H7 (cell line): ENCODE measurements at regions not wholly inside any gene's neighbourhood (a gene's known extent, or its start where the extent isn't known, plus 50 kb on each side); places are given as distances from the start of the nearest gene placed in this dataset.

Experiments
- DNase-seq: peaks from one replicate; pipeline ENCODE4 v3.0.0; 2012
- H3K27me3 ChIP-seq: 2 replicates; pipeline ENCODE4 v1.6.0; 2011; ENCODE audit warnings: mild to moderate bottlenecking, low read length; ENCODE audit not compliant: control insufficient read depth, insufficient read depth
- H3K36me3 ChIP-seq: replicated peaks from 2 replicates; pipeline ENCODE4 v1.5.1; 2011; ENCODE audit warnings: low read length; ENCODE audit not compliant: control insufficient read depth, insufficient read depth
- H3K4me3 ChIP-seq: 2 replicates; pipeline ENCODE4 v1.5.1; 2011; ENCODE audit warnings: low read depth, mild to moderate bottlenecking, control low read depth, low read length, moderate library complexity; ENCODE audit not compliant: insufficient read depth

DNA sequence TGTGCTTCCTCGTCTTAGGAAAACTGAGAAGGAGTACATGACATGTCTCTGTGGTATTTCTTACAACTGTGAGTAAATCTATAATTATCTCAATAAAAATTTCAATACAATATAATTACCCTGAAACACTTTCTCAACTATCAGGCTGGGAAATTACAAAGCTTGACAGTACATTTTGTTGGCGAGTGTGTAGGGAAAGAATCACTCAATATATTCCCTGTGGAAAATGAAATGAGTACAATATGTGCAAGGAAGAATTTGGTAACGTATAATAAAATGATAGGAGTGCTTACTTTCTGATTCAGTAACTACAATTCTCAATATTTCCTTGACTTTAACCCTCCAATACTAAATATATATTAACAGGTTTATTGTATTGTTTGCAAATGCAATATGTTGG, 818.2 kb upstream of the CADM2 start:
- H3K27me3 ChIP-seq: no peaks in the 10 kb centered on the region
- DNase-seq: no peak
- no peak overlapping the region for H3K4me3 ChIP-seq
- H3K36me3 ChIP-seq: no peaks in the 10 kb centered on the region

- H3K27me3 ChIP-seq: no peaks in the 10 kb centered on the region
- DNase-seq: no peak
- no peaks in the 10 kb centered on the region for H3K36me3 ChIP-seq
- no peak overlapping the region for H3K4me3 ChIP-seq
Measured at GRCh38 chr3:84141571-84141970, 817.2 kb upstream of the CADM2 start.

- no peaks in the 10 kb centered on the region for H3K36me3 ChIP-seq
- no peak overlapping the region for H3K4me3 ChIP-seq
- no peak for DNase-seq
- H3K27me3 ChIP-seq: no peaks in the 10 kb centered on the region
Measured at GRCh38 chr3:84165328-84165727, 793.5 kb upstream of the CADM2 start.

DNA sequence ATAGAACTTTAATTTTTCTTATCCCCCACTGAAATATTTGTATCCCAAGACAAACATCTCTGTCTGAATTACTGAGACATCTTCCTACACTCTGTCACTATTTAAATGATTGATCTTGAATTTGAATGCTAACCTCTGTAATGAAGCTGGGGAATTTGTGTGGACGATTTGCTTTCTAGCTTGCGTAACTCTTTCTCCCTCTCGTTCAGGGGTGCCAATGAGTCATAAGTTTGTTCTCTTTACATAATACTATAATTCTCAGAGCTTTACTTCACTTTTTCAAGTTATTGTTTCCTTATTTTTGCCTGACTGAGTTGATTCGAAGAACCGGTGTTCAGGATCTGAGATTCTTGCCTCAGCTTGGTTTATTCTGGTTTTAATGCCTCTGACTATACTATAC, 783.3 kb upstream of the CADM2 start:
- no peak for DNase-seq
- H3K4me3 ChIP-seq: no peak overlapping the region
- no peaks in the 10 kb centered on the region for H3K36me3 ChIP-seq
- no peaks in the 10 kb centered on the region for H3K27me3 ChIP-seq

DNA sequence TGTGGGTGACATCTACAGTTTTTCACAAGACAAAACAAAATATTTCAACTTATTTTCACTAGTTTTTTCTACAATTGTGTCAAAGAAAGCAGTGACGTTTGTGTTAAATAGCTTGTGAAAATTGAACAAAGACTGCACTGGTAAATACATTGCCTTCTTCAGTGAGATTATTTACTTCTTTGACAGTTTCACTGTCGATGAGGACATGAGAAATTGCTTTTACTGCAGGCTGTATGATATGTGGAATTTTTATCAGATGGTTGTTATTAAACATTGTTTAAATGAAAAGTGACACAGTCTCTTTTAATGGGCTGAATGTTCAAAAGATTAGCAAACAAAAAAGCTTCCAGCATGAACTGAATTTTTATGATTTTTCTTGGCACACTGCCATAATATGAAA, 773.9 kb upstream of the CADM2 start:
- DNase-seq: no peak
- Histone ChIP-seq H3K27me3 (no peaks in the 10 kb centered on the region), H3K4me3 (no peak overlapping the region), H3K36me3 (no peaks in the 10 kb centered on the region)

GRCh38 chr3:84194029-84194428, 764.8 kb upstream of the CADM2 start:
- no peaks in the 10 kb centered on the region for H3K36me3 ChIP-seq
- DNase-seq: no peak
- no peak overlapping the region for H3K4me3 ChIP-seq
- H3K27me3 ChIP-seq: no peaks in the 10 kb centered on the region

- Histone ChIP-seq H3K4me3 (no peak overlapping the region), H3K27me3 (no peaks in the 10 kb centered on the region), H3K36me3 (no peaks in the 10 kb centered on the region)
- DNase-seq: peak; percentile 1
Measured at GRCh38 chr3:84209474-84209873, 749.3 kb upstream of the CADM2 start.

DNA sequence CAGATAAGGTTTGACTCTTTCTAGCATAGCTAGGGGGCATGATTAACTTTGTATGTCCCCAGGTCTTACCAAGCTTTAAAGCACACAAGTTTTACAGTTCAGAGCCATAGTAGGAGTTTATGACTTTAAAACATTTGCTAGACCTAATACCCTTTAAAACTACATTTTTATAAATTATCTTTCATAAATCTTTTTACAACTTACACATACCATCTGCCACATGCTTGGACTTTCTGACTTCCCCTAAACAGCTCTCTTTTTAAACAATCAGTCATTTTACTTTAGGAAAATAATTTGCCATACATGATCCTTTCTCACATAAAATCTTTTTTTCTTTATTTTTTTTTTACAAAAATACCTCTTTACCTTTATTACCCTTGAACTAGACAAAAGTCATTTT, 735.3 kb upstream of the CADM2 start:
- H3K27me3 ChIP-seq: no peaks in the 10 kb centered on the region
- no peaks in the 10 kb centered on the region for H3K36me3 ChIP-seq
- no peak overlapping the region for H3K4me3 ChIP-seq
- DNase-seq: no peak

DNA sequence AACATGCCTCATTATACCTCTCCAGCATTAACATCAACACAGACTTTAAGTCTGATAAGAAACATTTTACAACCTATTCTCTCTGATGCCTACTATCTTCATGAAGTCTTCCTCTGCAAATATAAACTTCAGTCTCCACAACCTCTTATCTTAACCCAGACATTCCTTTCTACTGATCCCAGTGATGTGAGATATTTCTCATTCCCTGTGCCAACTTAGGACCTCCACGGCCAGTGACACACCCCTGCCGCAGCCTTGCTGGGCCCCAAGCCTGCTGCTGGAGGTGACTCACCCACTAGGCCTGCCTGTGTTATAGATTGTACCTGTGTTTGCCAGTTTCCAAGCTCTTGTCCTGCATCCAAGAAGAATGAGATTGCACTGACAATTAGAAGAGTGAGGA, 734.5 kb upstream of the CADM2 start:
- no peaks in the 10 kb centered on the region for H3K36me3 ChIP-seq
- no peak for DNase-seq
- no peak overlapping the region for H3K4me3 ChIP-seq
- H3K27me3 ChIP-seq: no peaks in the 10 kb centered on the region

DNA sequence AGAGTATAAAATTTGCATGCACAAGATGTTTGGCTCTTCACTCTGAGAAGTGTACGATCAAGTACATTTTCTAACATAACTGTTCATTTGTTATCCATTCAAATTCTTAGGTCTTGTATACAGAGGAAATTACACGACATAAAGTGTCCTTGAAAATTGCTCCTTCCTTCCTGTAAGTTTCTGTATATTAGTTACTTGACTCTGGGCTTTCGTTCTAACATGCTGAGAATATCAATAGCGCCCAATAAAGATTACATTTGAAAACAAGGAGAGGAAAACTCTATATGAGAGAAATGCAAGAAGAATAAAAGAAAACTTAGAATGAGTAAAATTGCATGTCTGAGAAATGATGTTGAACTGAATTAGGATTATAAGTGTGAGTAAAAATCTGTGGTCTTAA, 722.5 kb upstream of the CADM2 start:
- Histone ChIP-seq H3K4me3 (no peak overlapping the region), H3K36me3 (no peaks in the 10 kb centered on the region), H3K27me3 (no peaks in the 10 kb centered on the region)
- no peak for DNase-seq

GRCh38 chr3:84245789-84246188, 713.0 kb upstream of the CADM2 start:
- no peak for DNase-seq
- no peaks in the 10 kb centered on the region for H3K36me3 ChIP-seq
- H3K27me3 ChIP-seq: no peaks in the 10 kb centered on the region
- H3K4me3 ChIP-seq: no peak overlapping the region

DNA sequence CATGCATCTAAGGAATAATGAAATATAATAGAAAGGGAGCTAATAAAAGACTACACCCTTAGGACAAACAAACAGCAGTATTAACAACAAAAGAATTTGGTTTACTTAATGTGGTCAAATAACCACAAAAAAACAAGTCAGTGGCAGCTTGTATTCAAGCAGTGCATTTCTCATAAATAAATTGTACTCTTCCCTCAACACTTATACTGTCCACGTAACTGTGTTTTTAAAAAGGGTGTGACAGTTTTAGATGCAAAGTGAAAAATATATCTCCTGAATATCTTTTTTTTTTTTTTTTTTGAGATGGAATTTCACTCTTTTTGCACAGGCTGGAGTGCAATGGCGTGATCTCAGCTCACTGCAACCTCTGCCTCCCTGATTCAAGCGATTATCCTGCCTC, 698.2 kb upstream of the CADM2 start:
- DNase-seq: no peak
- Histone ChIP-seq H3K36me3 (no peaks in the 10 kb centered on the region), H3K4me3 (no peak overlapping the region), H3K27me3 (no peaks in the 10 kb centered on the region)

DNA sequence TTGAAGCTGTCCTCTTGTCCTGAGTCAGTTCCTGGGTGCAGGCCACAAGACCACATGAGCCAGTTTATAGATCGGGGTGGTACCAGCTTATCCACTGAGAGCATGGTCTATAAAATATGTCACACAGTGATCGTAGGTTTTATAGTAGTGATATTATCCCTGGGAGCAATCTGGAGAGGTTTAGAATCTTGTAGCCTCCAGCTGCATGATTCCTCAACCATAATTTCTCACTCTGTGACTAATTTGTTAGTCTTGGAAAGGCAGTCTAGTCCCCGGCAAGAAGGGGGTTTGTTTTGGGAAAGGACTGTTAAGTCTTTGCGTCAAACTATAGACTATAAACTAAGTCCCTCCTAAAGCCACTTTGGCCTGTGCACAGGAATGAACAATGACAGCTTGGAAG, 693.0 kb upstream of the CADM2 start:
- Histone ChIP-seq H3K36me3 (no peaks in the 10 kb centered on the region), H3K4me3 (no peak overlapping the region), H3K27me3 (no peaks in the 10 kb centered on the region)
- DNase-seq: no peak

- H3K36me3 ChIP-seq: no peaks in the 10 kb centered on the region
- H3K4me3 ChIP-seq: no peak overlapping the region
- H3K27me3 ChIP-seq: no peaks in the 10 kb centered on the region
- DNase-seq: no peak
Measured at GRCh38 chr3:84275532-84275931, 683.3 kb upstream of the CADM2 start.

DNA sequence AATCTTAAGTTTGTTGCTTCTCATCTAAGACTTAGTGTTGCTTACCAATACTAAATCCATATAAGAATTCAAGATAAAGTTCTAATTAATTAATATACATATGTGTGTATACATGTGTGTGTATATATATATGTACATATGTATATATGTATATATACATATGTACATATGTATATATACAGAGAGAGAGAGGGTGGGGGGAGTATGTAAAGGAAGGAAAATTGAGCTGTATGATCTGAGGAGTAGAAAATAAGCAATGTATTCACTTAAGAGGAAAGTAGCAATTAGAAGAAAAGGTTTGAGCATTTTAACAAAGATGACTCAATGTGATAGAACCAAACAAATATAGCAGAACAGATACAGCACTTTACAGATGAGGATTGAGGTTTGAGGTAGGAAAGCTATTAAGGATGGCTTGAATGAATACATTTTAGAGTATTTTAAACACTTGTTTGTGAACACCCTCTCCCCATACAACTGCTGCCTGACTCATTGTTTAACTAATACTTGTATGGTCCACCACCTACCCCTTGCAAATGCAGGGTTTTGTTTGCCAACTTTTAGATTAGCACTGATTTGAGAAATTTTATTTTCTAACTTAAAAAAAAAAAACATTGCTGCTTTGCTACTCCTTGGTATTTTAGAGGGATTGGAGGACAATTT, 681.1 kb upstream of the CADM2 start:
- Histone ChIP-seq H3K36me3 (no peaks in the 10 kb centered on the region), H3K4me3 (no peak overlapping the region), H3K27me3 (no peaks in the 10 kb centered on the region)
- DNase-seq: no peak

- H3K4me3 ChIP-seq: no peak overlapping the region
- H3K36me3 ChIP-seq: no peaks in the 10 kb centered on the region
- no peaks in the 10 kb centered on the region for H3K27me3 ChIP-seq
- no peak for DNase-seq
Measured at GRCh38 chr3:84292128-84292527, 666.7 kb upstream of the CADM2 start.
